AG04450 (cell line): ENCODE measurements at regions not wholly inside any gene's neighbourhood (a gene's known extent, or its start where the extent isn't known, plus 50 kb on each side); places are given as distances from the start of the nearest gene placed in this dataset.

Experiments
- CTCF ChIA-PET: fragments of 300-600, 350-600 bp; formaldehyde crosslinking; extraction: SDS; loops from one replicate; lab custom pipeline; 2022; ENCODE audit warnings: antibody characterized with exemption, inconsistent platforms; lab: Charles Lee
- POLR2A ChIA-PET: fragments of 350-600 bp; formaldehyde crosslinking; extraction: SDS; loops from one replicate; lab custom pipeline; 2021; ENCODE audit warnings: antibody characterized with exemption, inconsistent platforms; lab: Yijun Ruan, JAX
- DNase-seq: peaks from one replicate; pipeline ENCODE4 v3.0.0-alpha.2; 2011; ENCODE audit warnings: low read depth, low spot score
- H3K27ac ChIP-seq: one replicate; pipeline ENCODE4 v1.5.1; 2012; ENCODE audit warnings: low read depth, low read length, control low read depth
- H3K27me3 ChIP-seq: one replicate; pipeline ENCODE4 v1.6.0; 2012; ENCODE audit warnings: low read length; ENCODE audit not compliant: control insufficient read depth, insufficient read depth
- H3K4me3 ChIP-seq: 2 replicates; pipeline ENCODE4 v1.5.1; 2011; ENCODE audit warnings: mild to moderate bottlenecking, low read depth, low read length, control low read depth
- H3K9me3 ChIP-seq: 2 replicates; pipeline ENCODE4 v1.5.1; 2012; ENCODE audit warnings: low read length; ENCODE audit not compliant: control insufficient read depth, insufficient read depth
- TF ChIP-seq, protein P1 (sequence below): IDR thresholded peaks from 2 replicates; pipeline ENCODE4 v1.5.1; 2011; ENCODE audit warnings: low read depth, low read length, control low read depth, inconsistent platforms

GRCh38 chr2:54403512-54404238 lies 52.5 kb upstream of the SPTBN1 start:
- TF ChIP-seq, protein P1, sequence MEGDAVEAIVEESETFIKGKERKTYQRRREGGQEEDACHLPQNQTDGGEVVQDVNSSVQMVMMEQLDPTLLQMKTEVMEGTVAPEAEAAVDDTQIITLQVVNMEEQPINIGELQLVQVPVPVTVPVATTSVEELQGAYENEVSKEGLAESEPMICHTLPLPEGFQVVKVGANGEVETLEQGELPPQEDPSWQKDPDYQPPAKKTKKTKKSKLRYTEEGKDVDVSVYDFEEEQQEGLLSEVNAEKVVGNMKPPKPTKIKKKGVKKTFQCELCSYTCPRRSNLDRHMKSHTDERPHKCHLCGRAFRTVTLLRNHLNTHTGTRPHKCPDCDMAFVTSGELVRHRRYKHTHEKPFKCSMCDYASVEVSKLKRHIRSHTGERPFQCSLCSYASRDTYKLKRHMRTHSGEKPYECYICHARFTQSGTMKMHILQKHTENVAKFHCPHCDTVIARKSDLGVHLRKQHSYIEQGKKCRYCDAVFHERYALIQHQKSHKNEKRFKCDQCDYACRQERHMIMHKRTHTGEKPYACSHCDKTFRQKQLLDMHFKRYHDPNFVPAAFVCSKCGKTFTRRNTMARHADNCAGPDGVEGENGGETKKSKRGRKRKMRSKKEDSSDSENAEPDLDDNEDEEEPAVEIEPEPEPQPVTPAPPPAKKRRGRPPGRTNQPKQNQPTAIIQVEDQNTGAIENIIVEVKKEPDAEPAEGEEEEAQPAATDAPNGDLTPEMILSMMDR, result no peak
- POLR2A ChIA-PET, result no interaction called here
- H3K27me3 ChIP-seq, result no peaks in the 10 kb centered on the region
- H3K27ac ChIP-seq, result no peak overlapping the region
- CTCF ChIA-PET, result interaction anchor here (0.5 kb wide), 1 partner anchor 446 kb away, joined by 5 read pairs; no protein-coding TSS in a partner anchor
- no peak for DNase-seq
- no peak overlapping the region for H3K4me3 ChIP-seq
- no peaks in the 10 kb centered on the region for H3K9me3 ChIP-seq

- ChIA-PET POLR2A (no interaction called here), CTCF (no interaction called here)
- Histone ChIP-seq H3K4me3 (no peak overlapping the region), H3K27ac (no peak overlapping the region), H3K9me3 (no peaks in the 10 kb centered on the region), H3K27me3 (no peaks in the 10 kb centered on the region)
- TF ChIP-seq, protein P1, result no peak
- no peak for DNase-seq
Measured at GRCh38 chr2:54404270-54404669, 51.9 kb upstream of the SPTBN1 start.

- TF ChIP-seq, protein P1, result no peak
- POLR2A ChIA-PET, result no interaction called here
- Histone ChIP-seq H3K27me3 (no peaks in the 10 kb centered on the region), H3K9me3 (no peaks in the 10 kb centered on the region), H3K27ac (no peak overlapping the region), H3K4me3 (no peak overlapping the region)
- DNase-seq, result no peak
- CTCF ChIA-PET, result no interaction called here
Measured at GRCh38 chr2:54406031-54406430, 50.1 kb upstream of the SPTBN1 start.
